ENCODE measurements at regions not wholly inside any gene's neighbourhood (a gene's known extent, or its start where the extent isn't known, plus 50 kb on each side); places are given as distances from the start of the nearest gene placed in this dataset.
A peak's percentile ranks its signal among the peaks of the same experiment; 100 is the strongest.

GRCh38 chr6:167049275-167049674 is 50.1 kb downstream of the CEP43 start:
- no peak for DNase-seq

- DNase-seq: no peak
These were observed 51.7 kb downstream of the CEP43 start for GRCh38 chr6:167050903-167051302.

GRCh38 chr6:167053895-167054530 is 54.8 kb downstream of the CEP43 start:
- no peak for DNase-seq

- no peak for DNase-seq
These were observed 55.8 kb downstream of the CEP43 start for GRCh38 chr6:167054987-167055386.

- DNase-seq: peak; percentile 89
These were observed 57.2 kb downstream of the CEP43 start for GRCh38 chr6:167056370-167056769.

GRCh38 chr6:167058261-167058660 is 59.1 kb downstream of the CEP43 start:
- no peak for DNase-seq
